Neural cell (in vitro differentiated cells): ENCODE measurements at regions not wholly inside any gene's neighbourhood (a gene's known extent, or its start where the extent isn't known, plus 50 kb on each side); places are given as distances from the start of the nearest gene placed in this dataset.

Source experiments
- H2AFZ ChIP-seq: fragments of 200-600, 300-800 bp; sonication (generic), shearing (Covaris generic); 2 replicates; pipeline ENCODE4 v1.6.0; 2014; ENCODE audit warnings: low read depth, mild to moderate bottlenecking, antibody characterized with exemption, low read length, moderate library complexity
- H3F3A ChIP-seq: fragments of 200-600 bp; shearing (Covaris generic); 2 replicates; pipeline ENCODE4 v1.6.1; 2016; ENCODE audit warnings: mild to moderate bottlenecking, moderate library complexity, mixed read lengths, antibody characterized with exemption, low read length; ENCODE audit not compliant: insufficient read depth, poor library complexity, severe bottlenecking
- H3K27ac ChIP-seq: fragments of 200-600, 300-800 bp; sonication (generic), shearing (Covaris generic); 2 replicates; pipeline ENCODE4 v1.5.1; 2014; ENCODE audit warnings: mild to moderate bottlenecking, low read length, moderate library complexity
- H3K27me3 ChIP-seq: fragments of 300-800, 200-600 bp; sonication (generic), shearing (Covaris generic); 2 replicates; pipeline ENCODE4 v1.6.0; 2014; ENCODE audit warnings: mild to moderate bottlenecking, low read depth, low read length, moderate library complexity; ENCODE audit not compliant: insufficient read depth
- H3K36me3 ChIP-seq: fragments of 300-800, 200-600 bp; sonication (generic), shearing (Covaris generic); 2 replicates; pipeline ENCODE4 v1.5.1; 2014; ENCODE audit warnings: mild to moderate bottlenecking, antibody characterized with exemption, low read length, moderate library complexity; ENCODE audit not compliant: insufficient read depth
- H3K4me2 ChIP-seq: fragments of 300-800, 200-600 bp; sonication (generic), shearing (Covaris generic); 2 replicates; pipeline ENCODE4 v1.6.0; 2014; ENCODE audit warnings: mild to moderate bottlenecking, low read length
- H3K4me3 ChIP-seq: fragments of 300-800, 200-600 bp; sonication (generic), shearing (Covaris generic); 2 replicates; pipeline ENCODE4 v1.5.1; 2014; ENCODE audit warnings: mild to moderate bottlenecking, low read length, moderate library complexity
- H3K79me2 ChIP-seq: fragments of 200-600 bp; shearing (Covaris generic); replicated peaks from 2 replicates; pipeline ENCODE4 v1.6.0; 2014; ENCODE audit warnings: mild to moderate bottlenecking, low read length, moderate library complexity; ENCODE audit not compliant: insufficient read depth
- H3K9ac ChIP-seq: fragments of 300-800, 200-600 bp; sonication (generic), shearing (Covaris generic); 2 replicates; pipeline ENCODE4 v1.6.1; 2016; ENCODE audit warnings: mild to moderate bottlenecking, low read length, mixed read lengths
- H3K9me2 ChIP-seq: fragments of 200-600 bp; shearing (Covaris generic); 2 replicates; pipeline ENCODE4 v1.6.1; 2016; ENCODE audit warnings: mild to moderate bottlenecking, low read length, mixed read lengths; ENCODE audit not compliant: insufficient read depth
- H3K9me3 ChIP-seq: fragments of 200-600, 300-800 bp; sonication (generic), shearing (Covaris generic); 2 replicates; pipeline ENCODE4 v1.6.1; 2016; ENCODE audit warnings: mild to moderate bottlenecking, mixed run types, low read length, moderate library complexity, mixed read lengths
- H4K20me1 ChIP-seq: fragments of 200-600 bp; shearing (Covaris generic); 2 replicates; pipeline ENCODE4 v1.6.1; 2016; ENCODE audit warnings: mild to moderate bottlenecking, mixed run types; ENCODE audit not compliant: insufficient read depth
- CTCF ChIP-seq: fragments of 450-650 bp; IDR thresholded peaks from 2 replicates; pipeline ENCODE4 v1.5.1; 2014; ENCODE audit warnings: antibody characterized with exemption, mild to moderate bottlenecking, moderate library complexity; ENCODE audit not compliant: poor library complexity, severe bottlenecking
- EP300 ChIP-seq: fragments of 450-650 bp; conservative IDR thresholded peaks from 2 replicates; pipeline ENCODE4 v1.6.1; 2014; ENCODE audit warnings: antibody characterized with exemption, mild to moderate bottlenecking, moderate library complexity; ENCODE audit not compliant: poor library complexity, severe bottlenecking
- EZH2 ChIP-seq: fragments of 200-600, 300-800 bp; shearing (Covaris generic), sonication (generic); IDR thresholded peaks from 2 replicates; pipeline ENCODE4 v1.6.1; 2014; ENCODE audit warnings: antibody characterized with exemption, low read length, borderline replicate concordance, mild to moderate bottlenecking; ENCODE audit not compliant: insufficient read depth, poor library complexity, severe bottlenecking
- MXI1 ChIP-seq: fragments of 450-650 bp; conservative IDR thresholded peaks from 2 replicates; pipeline ENCODE4 v1.6.1; 2014; ENCODE audit warnings: antibody characterized with exemption, mild to moderate bottlenecking; ENCODE audit not compliant: poor library complexity, severe bottlenecking
- POLR2AphosphoS5 ChIP-seq: IDR thresholded peaks from 2 replicates; pipeline ENCODE4 v1.6.1; 2012
- RAD21 ChIP-seq: fragments of 450-650 bp; conservative IDR thresholded peaks from 2 replicates; pipeline ENCODE4 v1.6.1; 2014; ENCODE audit warnings: antibody characterized with exemption, mild to moderate bottlenecking, moderate library complexity
- REST ChIP-seq: IDR thresholded peaks from 2 replicates; pipeline ENCODE4 v1.6.1; 2012; ENCODE audit warnings: borderline replicate concordance
- SMC3 ChIP-seq: fragments of 450-650 bp; conservative IDR thresholded peaks from 2 replicates; pipeline ENCODE4 v1.6.1; 2014; ENCODE audit warnings: antibody characterized with exemption, mild to moderate bottlenecking, moderate library complexity; ENCODE audit not compliant: poor library complexity
- TAF1 ChIP-seq: IDR thresholded peaks from 2 replicates; pipeline ENCODE4 v1.6.1; 2012; ENCODE audit warnings: low read depth

- H4K20me1 ChIP-seq: no peaks in the 10 kb centered on the region
- no peaks in the 10 kb centered on the region for H3K9me2 ChIP-seq
- H2AFZ ChIP-seq: no peak overlapping the region
- H3K9me3 ChIP-seq: no peaks in the 10 kb centered on the region
- no peaks in the 10 kb centered on the region for H3K79me2 ChIP-seq
- H3K27me3 ChIP-seq: no peaks in the 10 kb centered on the region
- H3K4me2 ChIP-seq: no peak overlapping the region
- TF ChIP-seq EZH2 (no peak), EP300 (no peak), TAF1 (no peak), MXI1 (no peak), POLR2AphosphoS5 (no peak)
- H3F3A ChIP-seq: no peaks in the 10 kb centered on the region
- H3K4me3 ChIP-seq: no peak overlapping the region
- H3K36me3 ChIP-seq: no peaks in the 10 kb centered on the region
- H3K27ac ChIP-seq: no peak overlapping the region
- H3K9ac ChIP-seq: no peak overlapping the region
These were observed 82.1 kb downstream of the C9orf152 start for GRCh38 chr9:110125763-110126351.

- Histone ChIP-seq H3K79me2 (no peaks in the 10 kb centered on the region), H3K9ac (no peak overlapping the region), H3F3A (no peaks in the 10 kb centered on the region), H2AFZ (no peak overlapping the region), H3K36me3 (no peaks in the 10 kb centered on the region), H4K20me1 (no peaks in the 10 kb centered on the region), H3K4me2 (no peak overlapping the region), H3K27ac (no peak overlapping the region), H3K9me3 (no peaks in the 10 kb centered on the region), H3K27me3 (no peaks in the 10 kb centered on the region), H3K4me3 (no peak overlapping the region), H3K9me2 (no peaks in the 10 kb centered on the region)
- TF ChIP-seq SMC3: no peak
- TF ChIP-seq TAF1: no peak
- TF ChIP-seq RAD21: no peak
- no peak for TF ChIP-seq EZH2
- no peak for TF ChIP-seq REST
- no peak for TF ChIP-seq MXI1
- TF ChIP-seq POLR2AphosphoS5: no peak
- TF ChIP-seq CTCF: no peak
- no peak for TF ChIP-seq EP300
These were observed 81.4 kb downstream of the C9orf152 start for GRCh38 chr9:110126499-110126941.
